HPDE6-E6E7 (cell line): ENCODE measurements at regions not wholly inside any gene's neighbourhood (a gene's known extent, or its start where the extent isn't known, plus 50 kb on each side); places are given as distances from the start of the nearest gene placed in this dataset.
"Not testable (repeated sequence)": the region's sequence is repeated elsewhere in the genome, so short reads cannot be mapped to it uniquely, and the experiment has no call there.

Experiments used
- DNase-seq: peaks from one replicate; pipeline ENCODE4 v3.0.0; 2011; ENCODE audit warnings: missing footprints; ENCODE audit errors: extremely low spot score

- DNase-seq: no peak
Observed at GRCh38 chr18:41693008-41693407, 262.0 kb upstream of the PIK3C3 start.

GRCh38 chr18:41690332-41691127 is 264.5 kb upstream of the PIK3C3 start:
- DNase-seq: no peak

- DNase-seq: no peak
Observed at GRCh38 chr18:41687138-41687537, 267.9 kb upstream of the PIK3C3 start.

GRCh38 chr18:41681138-41681880 is 273.7 kb upstream of the PIK3C3 start:
- peak; percentile 13 for DNase-seq

- DNase-seq: no peak
Observed at GRCh38 chr18:41674506-41674905, 280.5 kb upstream of the PIK3C3 start.

GRCh38 chr18:41666231-41666630 is 288.8 kb upstream of the PIK3C3 start:
- no peak for DNase-seq

- DNase-seq: no peak
Observed at GRCh38 chr18:41665210-41665609, 289.8 kb upstream of the PIK3C3 start.

- DNase-seq: no peak
Observed at GRCh38 chr18:41660654-41661053, 294.4 kb upstream of the PIK3C3 start.

GRCh38 chr18:41659438-41660130 is 295.4 kb upstream of the PIK3C3 start:
- no peak for DNase-seq

GRCh38 chr18:41657189-41657588 is 297.8 kb upstream of the PIK3C3 start:
- no peak for DNase-seq

- no peak for DNase-seq
Observed at GRCh38 chr18:41655074-41655473, 300.0 kb upstream of the PIK3C3 start.

GRCh38 chr18:41647914-41648313 is 307.1 kb upstream of the PIK3C3 start:
- no peak for DNase-seq

GRCh38 chr18:41646915-41647620 is 308.0 kb upstream of the PIK3C3 start:
- DNase-seq: no peak

- no peak for DNase-seq
Observed at GRCh38 chr18:41645589-41646360, 309.3 kb upstream of the PIK3C3 start.

GRCh38 chr18:41644466-41644865 is 310.6 kb upstream of the PIK3C3 start:
- DNase-seq: no peak

GRCh38 chr18:41643427-41643826 is 311.6 kb upstream of the PIK3C3 start:
- no peak for DNase-seq

- DNase-seq: no peak
Observed at GRCh38 chr18:41642756-41643155, 312.3 kb upstream of the PIK3C3 start.

GRCh38 chr18:41639218-41639617 is 315.8 kb upstream of the PIK3C3 start:
- no peak for DNase-seq

GRCh38 chr18:41631723-41632285 is 323.2 kb upstream of the PIK3C3 start:
- not testable (repeated sequence) for DNase-seq

- no peak for DNase-seq
Observed at GRCh38 chr18:41630232-41630886, 324.7 kb upstream of the PIK3C3 start.
